ENCODE measurements at regions not wholly inside any gene's neighbourhood (a gene's known extent, or its start where the extent isn't known, plus 50 kb on each side); places are given as distances from the start of the nearest gene placed in this dataset.

- TF ChIP-seq EZH2 (IDR thresholded peaks at IDR 0.05; ENCODE audit: borderline replicate concordance) (no peak), CTCF (IDR thresholded peaks at IDR 0.05; ENCODE audit: poor library complexity) (no peak)
These were observed 764.8 kb upstream of the ADGRB3 start for GRCh38 chr6:67870321-67870720.

Data from hepatocyte (in vitro differentiated cells).